WERI-Rb-1 (cell line): ENCODE measurements at regions not wholly inside any gene's neighbourhood (a gene's known extent, or its start where the extent isn't known, plus 50 kb on each side); places are given as distances from the start of the nearest gene placed in this dataset.
A peak's percentile ranks its signal among the peaks of the same experiment; 100 is the strongest.

Experiments used
- DNase-seq: peaks from one replicate; pipeline ENCODE4 v3.0.0-alpha.2; 2020
- H3K27ac ChIP-seq: fragments of 250-450 bp; sonication (Bioruptor Pico); 2 replicates; pipeline ENCODE4 v1.5.1; 2020; ENCODE audit warnings: mild to moderate bottlenecking, moderate library complexity
- H3K27me3 ChIP-seq: fragments of 250-450 bp; sonication (Bioruptor Pico); 2 replicates; pipeline ENCODE4 v1.5.1; 2021; ENCODE audit warnings: mild to moderate bottlenecking, low read depth, moderate library complexity; ENCODE audit not compliant: insufficient read depth, severe bottlenecking
- H3K36me3 ChIP-seq: fragments of 250-450 bp; sonication (Bioruptor Pico); 2 replicates; pipeline ENCODE4 v1.5.1; 2020; ENCODE audit warnings: mild to moderate bottlenecking, moderate library complexity
- H3K4me3 ChIP-seq: 2 replicates; pipeline ENCODE4 v1.5.1; 2011; ENCODE audit warnings: low read depth, mild to moderate bottlenecking, control low read depth, low read length
- H3K9me3 ChIP-seq: fragments of 250-450 bp; sonication (Bioruptor Pico); 2 replicates; pipeline ENCODE4 v1.5.1; 2021; ENCODE audit warnings: mild to moderate bottlenecking, moderate library complexity; ENCODE audit not compliant: severe bottlenecking
- TF ChIP-seq, protein P1 (sequence below): IDR thresholded peaks from 2 replicates; pipeline ENCODE4 v1.5.1; 2011; ENCODE audit warnings: low read depth, mild to moderate bottlenecking, control low read depth, inconsistent platforms, low read length

DNA sequence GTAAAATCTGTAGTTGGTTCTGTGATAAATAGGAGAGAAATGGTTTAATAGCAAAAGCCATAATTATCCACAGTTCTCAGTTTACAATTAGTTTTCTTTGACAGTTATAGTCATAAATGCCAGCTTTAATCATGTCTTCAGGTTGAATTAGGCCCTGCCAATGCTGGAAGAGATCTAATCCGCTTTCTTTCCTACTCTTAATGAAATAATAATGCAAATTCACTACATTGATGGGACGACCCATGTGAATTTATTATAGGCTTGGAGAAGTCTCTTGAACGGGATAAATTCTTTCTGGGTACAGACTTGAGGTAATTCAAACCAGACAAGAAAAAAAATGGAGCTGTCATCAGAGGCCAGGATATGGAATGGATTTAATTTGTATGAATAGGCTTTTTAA is 950.4 kb downstream of the EFNA5 start:
- Histone ChIP-seq H3K4me3 (no peak overlapping the region), H3K36me3 (no peaks in the 10 kb centered on the region), H3K27ac (no peak overlapping the region), H3K27me3 (no peaks in the 10 kb centered on the region), H3K9me3 (no peaks in the 10 kb centered on the region)
- TF ChIP-seq, protein P1, sequence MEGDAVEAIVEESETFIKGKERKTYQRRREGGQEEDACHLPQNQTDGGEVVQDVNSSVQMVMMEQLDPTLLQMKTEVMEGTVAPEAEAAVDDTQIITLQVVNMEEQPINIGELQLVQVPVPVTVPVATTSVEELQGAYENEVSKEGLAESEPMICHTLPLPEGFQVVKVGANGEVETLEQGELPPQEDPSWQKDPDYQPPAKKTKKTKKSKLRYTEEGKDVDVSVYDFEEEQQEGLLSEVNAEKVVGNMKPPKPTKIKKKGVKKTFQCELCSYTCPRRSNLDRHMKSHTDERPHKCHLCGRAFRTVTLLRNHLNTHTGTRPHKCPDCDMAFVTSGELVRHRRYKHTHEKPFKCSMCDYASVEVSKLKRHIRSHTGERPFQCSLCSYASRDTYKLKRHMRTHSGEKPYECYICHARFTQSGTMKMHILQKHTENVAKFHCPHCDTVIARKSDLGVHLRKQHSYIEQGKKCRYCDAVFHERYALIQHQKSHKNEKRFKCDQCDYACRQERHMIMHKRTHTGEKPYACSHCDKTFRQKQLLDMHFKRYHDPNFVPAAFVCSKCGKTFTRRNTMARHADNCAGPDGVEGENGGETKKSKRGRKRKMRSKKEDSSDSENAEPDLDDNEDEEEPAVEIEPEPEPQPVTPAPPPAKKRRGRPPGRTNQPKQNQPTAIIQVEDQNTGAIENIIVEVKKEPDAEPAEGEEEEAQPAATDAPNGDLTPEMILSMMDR, result no peak
- DNase-seq, result no peak

DNA sequence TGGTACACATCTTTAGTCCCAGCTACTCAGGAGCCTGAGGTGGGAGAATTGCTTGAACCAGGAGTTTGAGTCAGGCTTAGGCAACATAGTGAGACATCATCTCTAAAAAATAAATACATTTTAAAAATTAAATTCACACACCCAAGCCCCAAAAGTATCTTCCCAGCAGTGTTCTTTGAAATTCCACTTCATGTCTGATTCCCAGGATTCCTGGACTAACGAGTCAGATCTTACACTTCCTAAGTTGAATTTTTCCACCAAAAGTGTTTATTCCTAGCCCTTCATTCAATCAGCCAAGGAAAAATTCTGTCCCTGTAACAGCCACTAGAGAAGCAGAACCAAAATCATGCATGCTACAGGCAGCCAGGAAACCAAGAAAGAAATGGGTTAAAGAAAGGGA is 970.9 kb downstream of the EFNA5 start:
- Histone ChIP-seq H3K36me3 (no peaks in the 10 kb centered on the region), H3K4me3 (no peak overlapping the region), H3K27me3 (no peaks in the 10 kb centered on the region), H3K9me3 (no peaks in the 10 kb centered on the region), H3K27ac (no peak overlapping the region)
- TF ChIP-seq, protein P1, result no peak
- no peak for DNase-seq

DNA sequence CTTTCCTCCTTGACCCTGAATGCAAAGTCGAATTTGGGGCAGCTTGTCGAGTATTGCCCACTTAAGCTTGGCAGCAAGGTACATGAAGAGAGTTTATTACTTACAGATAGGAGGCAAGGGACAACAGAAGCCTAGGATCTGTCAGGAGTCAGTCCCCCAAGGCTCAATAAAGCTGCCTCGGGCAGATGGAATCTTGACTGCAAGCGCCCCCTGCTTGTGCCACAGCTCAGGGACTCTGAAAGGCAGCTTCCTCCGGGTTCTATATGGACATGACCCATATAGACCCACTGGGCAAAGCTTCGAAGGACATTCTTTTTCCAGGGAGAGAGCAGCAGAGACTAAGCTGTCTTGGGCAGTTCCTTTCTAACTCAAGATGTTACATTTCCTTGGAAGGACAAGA is 971.5 kb downstream of the EFNA5 start:
- no peaks in the 10 kb centered on the region for H3K9me3 ChIP-seq
- no peak overlapping the region for H3K4me3 ChIP-seq
- no peaks in the 10 kb centered on the region for H3K27me3 ChIP-seq
- DNase-seq, result peak; percentile 10
- no peak overlapping the region for H3K27ac ChIP-seq
- H3K36me3 ChIP-seq, result no peaks in the 10 kb centered on the region
- TF ChIP-seq, protein P1, result peak; percentile 28; the same call in 1 of the 2 replicates

DNA sequence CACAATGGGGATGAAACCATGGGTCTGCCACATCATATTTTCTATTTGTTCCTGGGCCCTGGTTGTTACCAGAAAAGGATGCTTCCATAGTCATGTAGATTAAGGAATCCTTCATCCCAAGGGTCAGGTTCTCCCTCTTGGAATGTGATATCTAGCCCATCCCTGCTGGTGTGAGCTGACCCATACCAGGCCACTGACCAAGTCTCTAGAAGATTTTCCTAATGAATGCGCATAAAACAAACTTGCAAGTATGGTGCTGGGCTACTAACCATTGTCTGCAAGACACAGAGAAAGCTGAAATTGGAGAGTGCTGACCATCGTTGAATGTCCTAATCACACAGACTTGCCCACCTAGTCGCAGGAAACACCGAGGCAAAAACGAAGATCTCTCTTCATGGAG is 972.6 kb downstream of the EFNA5 start:
- Histone ChIP-seq H3K27ac (no peak overlapping the region), H3K27me3 (no peaks in the 10 kb centered on the region), H3K9me3 (no peaks in the 10 kb centered on the region), H3K4me3 (no peak overlapping the region), H3K36me3 (no peaks in the 10 kb centered on the region)
- no peak for DNase-seq
- TF ChIP-seq, protein P1, result no peak

DNA sequence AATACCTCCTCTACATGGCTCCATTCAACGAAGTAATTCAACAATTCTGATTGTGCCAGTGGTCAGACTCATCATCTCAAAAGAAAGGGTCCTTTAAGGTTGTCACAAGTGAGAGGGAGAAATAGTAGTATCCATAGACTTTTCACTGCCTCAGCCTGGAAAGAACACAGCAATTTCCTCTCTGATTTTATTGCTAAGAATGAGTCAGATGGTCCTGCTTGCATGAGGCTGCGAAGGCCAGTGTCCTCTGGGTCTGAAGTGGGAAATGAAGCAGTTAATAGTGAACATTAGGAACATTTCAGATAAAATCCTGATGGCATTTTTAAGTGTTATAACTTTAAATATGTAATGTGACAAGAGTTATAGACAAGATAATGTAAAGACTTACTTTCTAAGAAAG is 979.0 kb downstream of the EFNA5 start:
- no peak for DNase-seq
- no peaks in the 10 kb centered on the region for H3K9me3 ChIP-seq
- TF ChIP-seq, protein P1, result no peak
- no peak overlapping the region for H3K27ac ChIP-seq
- no peaks in the 10 kb centered on the region for H3K36me3 ChIP-seq
- H3K27me3 ChIP-seq, result no peaks in the 10 kb centered on the region
- H3K4me3 ChIP-seq, result no peak overlapping the region

DNA sequence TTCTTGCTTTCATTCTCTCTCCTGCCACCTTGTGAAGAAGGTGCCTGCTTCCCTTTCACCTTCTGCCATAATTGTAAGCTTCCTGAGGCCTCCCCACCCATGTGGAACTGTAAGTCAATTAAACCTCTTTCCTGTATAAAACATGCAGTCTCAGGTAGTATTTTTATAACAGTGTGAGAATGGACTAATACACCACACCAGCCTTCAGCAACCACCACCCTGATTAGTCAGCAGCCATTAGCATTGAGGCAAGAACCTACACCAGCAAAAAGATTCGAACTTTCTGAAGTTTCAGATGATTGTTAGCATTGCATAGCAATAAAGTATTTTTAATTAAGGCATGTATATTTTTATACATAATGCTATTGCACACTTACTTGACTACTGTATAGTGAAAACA is 980.2 kb downstream of the EFNA5 start:
- Histone ChIP-seq H3K27ac (no peak overlapping the region), H3K27me3 (no peaks in the 10 kb centered on the region), H3K4me3 (no peak overlapping the region), H3K36me3 (no peaks in the 10 kb centered on the region), H3K9me3 (no peaks in the 10 kb centered on the region)
- TF ChIP-seq, protein P1, result no peak
- no peak for DNase-seq
